SW 1271 (cell line): ENCODE measurements at regions not wholly inside any gene's neighbourhood (a gene's known extent, or its start where the extent isn't known, plus 50 kb on each side); places are given as distances from the start of the nearest gene placed in this dataset.

Experiments used
- DNase-seq, 2 experiments: peaks; one replicate each; lab custom pipeline; 2025; lab: John Stamatoyannopoulos, UW

DNA sequence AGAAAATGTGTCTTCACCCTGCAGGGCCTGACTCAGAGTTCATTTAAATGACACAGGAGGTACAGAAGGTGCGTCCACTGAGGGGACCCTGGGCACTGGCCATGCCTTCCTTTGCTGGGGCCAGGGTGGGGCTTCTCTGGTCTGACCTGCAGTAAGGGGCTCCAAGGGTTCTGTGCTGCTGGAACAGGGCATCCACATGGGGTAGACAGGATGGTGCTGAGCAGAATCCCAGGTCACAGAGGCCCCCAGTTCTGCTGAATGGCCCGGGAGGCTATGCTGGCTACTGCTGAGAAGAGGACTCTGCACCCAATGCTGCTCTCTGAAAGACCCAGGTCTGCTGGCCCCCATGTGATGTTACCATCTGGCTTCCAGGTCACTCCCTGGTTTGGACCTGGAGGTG, 150.4 kb upstream of the GGTLC1 start:
- no peak for DNase-seq

GRCh38 chr20:24138196-24138857, 149.7 kb upstream of the GGTLC1 start:
- DNase-seq = no peak

- DNase-seq = no peak
Observed at GRCh38 chr20:24136659-24137246, 148.2 kb upstream of the GGTLC1 start.

- no peak for DNase-seq
Observed at GRCh38 chr20:24135781-24136180, 147.2 kb upstream of the GGTLC1 start.

- no peak for DNase-seq
Observed at GRCh38 chr20:24134930-24135329, 146.4 kb upstream of the GGTLC1 start.

DNA sequence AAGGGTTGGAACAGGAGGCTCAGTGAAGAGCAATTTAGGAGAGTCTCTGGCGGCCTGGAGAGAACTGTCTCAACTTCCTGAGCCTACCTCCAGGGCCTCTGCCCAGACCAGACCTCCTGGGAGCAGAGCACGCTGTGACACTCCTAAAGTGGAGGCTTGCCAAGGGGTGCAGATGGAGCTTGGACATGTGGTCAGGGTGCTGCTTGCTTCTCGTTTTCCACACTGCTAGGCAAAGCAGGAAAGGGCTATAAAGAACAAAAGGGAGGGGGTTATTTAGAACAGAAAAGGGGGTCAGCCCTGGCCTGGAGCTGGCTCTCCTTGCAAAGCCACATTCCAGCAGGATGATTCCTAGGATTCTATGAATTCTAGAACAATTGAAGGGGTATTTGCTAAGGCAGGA, 145.7 kb upstream of the GGTLC1 start:
- no peak for DNase-seq

DNA sequence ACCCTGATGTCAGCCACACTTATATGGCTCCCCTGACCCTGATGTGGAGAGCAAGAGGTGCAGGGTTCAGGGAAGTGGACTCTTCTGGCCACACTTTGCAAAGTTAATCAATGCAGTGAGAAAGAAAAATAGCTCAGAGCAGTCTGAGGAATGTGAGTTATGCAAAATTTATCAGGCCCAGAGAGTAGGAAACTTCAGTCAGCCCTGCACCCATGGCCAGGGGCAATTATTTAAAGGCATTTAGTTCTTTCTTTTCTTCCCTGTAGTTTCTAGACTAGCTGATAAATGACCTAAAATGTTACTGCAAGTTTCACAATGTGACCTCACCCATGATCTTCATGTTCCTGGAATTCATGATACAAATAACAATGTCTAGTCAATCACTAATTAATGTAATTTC, 143.7 kb upstream of the GGTLC1 start:
- no peak for DNase-seq

- no peak for DNase-seq
Observed at GRCh38 chr20:24131684-24132083, 143.1 kb upstream of the GGTLC1 start.

DNA sequence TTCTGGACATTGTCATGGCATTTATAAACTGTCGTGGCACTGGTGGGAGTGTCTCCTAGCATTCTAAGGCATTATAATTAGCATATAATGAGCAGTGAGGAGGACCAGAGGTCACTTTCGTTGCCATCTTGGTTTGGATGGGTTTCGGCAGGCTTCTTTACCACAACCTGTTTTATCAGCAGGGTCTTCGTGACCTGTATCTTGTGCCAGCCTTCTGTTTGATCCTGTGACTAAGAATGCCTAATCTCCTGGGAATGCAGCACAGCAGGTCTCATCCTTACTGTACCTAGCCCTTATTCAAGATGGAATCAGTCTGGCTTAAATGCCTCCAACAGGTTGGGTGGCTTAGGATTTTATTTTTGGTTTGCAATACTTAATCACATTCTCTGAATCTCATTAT, 142.7 kb upstream of the GGTLC1 start:
- DNase-seq = no peak

GRCh38 chr20:24129641-24130040, 141.1 kb upstream of the GGTLC1 start:
- no peak for DNase-seq

DNA sequence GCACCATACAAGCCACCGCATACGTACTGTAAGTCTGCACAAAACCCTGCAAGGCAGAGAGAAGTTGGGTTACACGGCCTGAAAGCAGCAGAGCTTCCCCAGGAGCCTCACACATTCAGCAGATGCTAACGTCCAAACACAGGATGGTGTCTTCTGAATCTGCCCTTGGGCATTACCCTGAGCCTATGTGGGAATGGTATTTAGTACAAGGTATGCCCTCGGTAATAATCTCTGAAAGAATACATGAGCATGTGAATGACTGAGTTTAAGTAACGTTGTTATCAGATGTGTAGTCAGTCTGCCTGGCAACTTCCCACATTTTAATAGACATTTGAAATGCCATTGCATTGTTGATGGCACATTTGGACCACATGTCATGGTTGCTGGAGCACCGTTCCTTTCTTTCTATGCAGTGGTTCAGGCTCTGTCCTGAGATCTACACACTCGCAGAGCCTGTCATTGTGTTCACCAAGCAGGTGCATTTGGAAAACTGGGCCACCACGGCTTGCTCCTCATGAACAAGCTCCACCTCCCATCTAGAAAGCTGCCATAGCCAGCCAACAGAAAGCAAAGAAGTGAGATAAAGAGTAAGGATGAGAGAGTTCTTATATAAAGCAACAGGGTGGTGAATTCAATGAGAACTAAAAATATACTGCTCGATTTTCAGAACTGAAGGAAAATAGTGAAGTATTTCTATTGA, 136.5 kb upstream of the GGTLC1 start:
- DNase-seq = no peak

GRCh38 chr20:24124003-24124402, 135.4 kb upstream of the GGTLC1 start:
- no peak for DNase-seq

- DNase-seq = no peak
Observed at GRCh38 chr20:24118441-24119175, 130.0 kb upstream of the GGTLC1 start.

DNA sequence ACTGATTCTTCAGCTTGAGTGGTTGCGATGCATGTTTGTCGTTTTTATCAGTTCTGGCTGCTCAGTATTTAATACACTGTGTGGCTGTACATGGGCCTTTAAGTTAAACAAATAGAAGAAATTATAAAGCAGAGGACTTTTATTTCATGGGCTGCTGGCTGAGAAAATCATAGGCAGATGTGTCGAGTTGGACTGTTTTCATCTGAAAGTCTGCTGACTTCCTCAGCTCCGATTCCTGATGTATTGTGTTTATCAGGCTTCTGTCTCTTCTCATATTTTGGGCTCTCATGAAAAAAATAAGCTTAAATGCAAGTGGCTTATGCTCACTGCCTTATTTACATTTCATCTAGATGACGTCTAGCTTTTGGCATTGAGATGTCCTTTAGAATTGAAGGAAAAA, 129.5 kb upstream of the GGTLC1 start:
- DNase-seq = no peak

DNA sequence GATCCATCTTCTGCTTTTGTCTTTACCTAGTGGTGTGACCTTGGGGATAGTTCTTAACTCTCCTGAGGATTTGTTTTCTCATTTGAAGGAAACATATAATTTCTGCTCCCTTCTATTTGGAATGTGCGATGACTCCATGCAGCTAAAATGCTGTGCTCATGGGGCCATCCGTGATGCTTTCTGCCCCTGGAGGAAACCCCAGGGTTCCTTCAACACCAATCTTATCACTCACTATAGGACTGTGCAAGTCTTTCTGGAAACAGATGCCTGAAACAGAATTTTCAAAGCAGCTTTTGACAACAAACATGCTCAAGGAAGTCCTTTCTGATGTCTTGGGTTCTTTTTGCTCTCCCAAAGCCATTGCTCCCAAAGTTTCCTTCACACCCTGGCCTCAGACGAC, 128.8 kb upstream of the GGTLC1 start:
- DNase-seq = no peak

DNA sequence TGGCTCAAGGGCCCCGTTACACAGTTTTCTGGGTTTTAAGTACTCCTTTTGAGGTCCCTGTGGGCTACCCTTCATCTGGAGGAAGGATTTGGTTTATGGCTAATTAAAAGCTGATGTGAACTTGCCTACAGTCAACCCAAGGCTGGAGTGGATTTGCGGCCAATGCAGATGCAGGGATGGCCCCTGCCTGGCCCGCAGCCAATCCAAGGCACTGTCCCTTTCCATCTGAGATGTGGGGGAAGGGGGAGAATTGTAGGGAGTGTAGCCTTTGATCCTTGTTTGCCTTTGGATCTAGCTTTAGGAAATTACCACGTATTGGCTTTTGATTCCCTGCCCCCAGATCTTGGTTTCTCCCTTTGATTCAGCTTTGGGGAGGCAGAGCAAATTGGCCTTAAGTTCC, 128.0 kb upstream of the GGTLC1 start:
- no peak for DNase-seq

GRCh38 chr20:24112360-24112759, 123.8 kb upstream of the GGTLC1 start:
- DNase-seq = no peak

DNA sequence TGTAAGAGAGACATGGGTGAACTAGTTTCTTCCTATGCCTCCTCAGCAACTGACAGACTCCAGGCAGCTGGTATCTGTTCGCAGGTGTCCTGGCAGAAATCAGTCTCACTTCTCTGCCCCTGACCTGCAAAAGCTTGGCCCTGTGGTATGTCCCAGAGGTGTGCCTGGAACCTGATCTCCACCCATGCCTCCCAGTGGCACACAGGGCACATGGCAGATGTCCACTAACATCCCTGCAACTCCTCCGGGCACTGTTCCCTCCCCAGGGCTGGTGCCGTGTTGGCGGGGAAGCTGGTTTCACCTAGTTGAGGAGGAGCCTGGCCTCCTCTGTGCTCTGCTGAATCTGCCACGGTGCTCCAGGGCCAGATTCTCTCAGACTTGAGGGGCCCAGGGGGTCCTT, 123.3 kb upstream of the GGTLC1 start:
- no peak for DNase-seq

GRCh38 chr20:24109537-24109936, 121.0 kb upstream of the GGTLC1 start:
- no peak for DNase-seq

DNA sequence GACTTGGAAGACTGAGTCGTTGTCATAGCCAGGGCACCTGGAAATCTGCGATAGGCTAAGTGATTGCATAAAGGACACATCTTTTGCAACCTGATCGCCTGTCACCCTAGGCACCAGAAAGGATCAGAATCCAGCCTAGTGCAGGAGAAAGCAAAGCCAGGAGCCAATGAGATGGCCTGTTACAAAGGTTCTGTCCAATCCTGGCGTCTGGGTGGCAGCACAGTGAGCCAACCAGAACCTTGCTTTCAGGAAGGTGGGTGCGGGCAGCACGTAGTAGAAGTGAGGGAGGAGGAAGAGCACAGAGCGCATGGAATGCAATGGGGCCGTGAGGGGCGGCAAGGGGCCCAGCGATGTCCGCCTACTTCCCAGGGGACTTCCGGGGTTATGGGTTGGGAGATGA, 120.4 kb upstream of the GGTLC1 start:
- DNase-seq = no peak

- no peak for DNase-seq
Observed at GRCh38 chr20:24108581-24108980, 120.0 kb upstream of the GGTLC1 start.

DNA sequence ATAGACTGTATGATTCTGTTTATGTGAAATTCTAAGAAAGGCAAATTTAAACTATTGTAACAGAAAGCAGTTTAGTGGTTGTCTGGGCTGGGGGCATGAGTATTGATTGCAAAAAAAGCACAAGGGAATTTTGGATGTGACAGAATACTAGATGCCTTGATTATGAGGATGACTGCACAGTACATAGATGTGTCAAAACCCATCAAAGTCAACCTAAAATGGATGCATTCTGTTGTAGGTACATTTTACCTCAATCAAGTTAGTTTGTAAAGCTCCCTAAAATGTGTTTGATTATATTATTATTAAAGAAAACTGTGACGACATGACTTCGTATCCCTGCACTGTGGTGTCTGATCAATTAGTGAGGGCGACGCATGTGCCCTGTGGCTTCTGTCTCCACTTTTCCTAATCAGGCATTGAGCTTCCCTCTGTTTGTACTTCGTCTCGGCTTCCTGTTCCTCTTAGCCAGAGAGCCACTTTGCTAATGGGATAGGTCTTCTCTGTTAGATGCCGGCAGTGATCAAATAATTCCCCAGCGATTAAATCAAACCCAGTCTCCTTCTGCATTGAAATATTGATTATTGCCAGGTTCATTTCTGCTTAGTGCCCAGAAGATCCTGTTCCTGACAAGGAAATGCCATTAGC, 118.3 kb upstream of the GGTLC1 start:
- DNase-seq = no peak
